ENCODE measurements at regions not wholly inside any gene's neighbourhood (a gene's known extent, or its start where the extent isn't known, plus 50 kb on each side); places are given as distances from the start of the nearest gene placed in this dataset.
"Not testable (repeated sequence)": the region's sequence is repeated elsewhere in the genome, so short reads cannot be mapped to it uniquely, and the experiment has no call there.

DNA sequence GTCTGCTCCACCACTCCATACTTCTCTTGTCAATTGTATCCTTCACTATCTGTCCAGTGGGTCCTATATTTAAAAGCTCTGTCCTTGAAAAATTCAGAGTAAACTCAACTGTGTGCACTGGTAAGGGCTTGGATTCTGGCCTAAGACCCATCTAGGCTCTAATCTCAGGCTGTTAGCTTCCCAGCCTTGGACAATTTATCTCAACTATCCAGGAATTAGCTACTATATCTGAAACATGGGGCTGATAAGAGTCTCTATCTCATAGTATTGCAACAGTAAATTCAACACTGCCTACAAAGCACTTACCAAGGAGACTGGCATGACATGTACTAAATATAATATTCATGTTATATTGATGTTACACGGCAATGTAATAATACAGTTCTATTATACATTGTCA, 303.4 kb downstream of the XPNPEP1 start:
- intact Hi-C loops (cut with micrococcal nuclease), result no loop called here
- H3K4me3 Mint-ChIP-seq, result no peak overlapping the region
- Histone ChIP-seq H3K36me3 (ENCODE audit: insufficient read depth, low read length) (no peaks in the 10 kb centered on the region), H3K4me3 (ENCODE audit: low read length in 2 of 2) (no peak overlapping the region), H3K27me3 (ENCODE audit: insufficient read depth, low read length) (no peaks in the 10 kb centered on the region), H3K9me3 (ENCODE audit: control insufficient read depth in 1 of 2, low read length in 2 of 2) (no peaks in the 10 kb centered on the region), H3K27ac (ENCODE audit: low read depth, low read length) (no peak overlapping the region), H3K4me1 (ENCODE audit: insufficient read depth, low read length) (no peaks in the 10 kb centered on the region)
- ChIA-PET CTCF (ENCODE audit: partially characterized antibody) (no interaction called here), POLR2A (ENCODE audit: partially characterized antibody) (no interaction called here)
- no peak overlapping the region for H3K27ac Mint-ChIP-seq
- no peaks in the 10 kb centered on the region for H3K4me1 Mint-ChIP-seq
- H3K36me3 Mint-ChIP-seq, result no peaks in the 10 kb centered on the region
- H3K27me3 Mint-ChIP-seq, result no peaks in the 10 kb centered on the region
- DNase-seq, result no peak
- peaks cover 0 to 2% (median 0%) of the 10 kb centered on the region in 8 donors for H3K9me3 Mint-ChIP-seq

DNA sequence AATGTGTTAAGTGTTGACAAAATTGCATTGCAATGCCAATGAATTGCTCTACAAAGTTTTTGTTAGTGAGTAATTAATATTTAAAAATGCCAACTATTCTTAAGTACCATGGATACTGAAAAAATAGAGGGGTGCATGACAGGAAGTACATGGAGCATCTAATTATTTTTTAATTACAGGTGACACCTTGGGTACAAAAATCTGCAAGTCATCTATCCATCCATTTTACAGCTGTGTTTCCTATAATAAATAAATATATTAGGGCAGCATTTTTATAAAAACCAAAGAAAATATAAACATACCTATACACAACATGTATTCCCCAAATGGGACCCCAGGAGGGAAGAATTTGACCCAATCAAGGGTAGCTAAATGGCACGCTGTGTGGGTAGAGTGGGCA, 304.6 kb downstream of the XPNPEP1 start:
- H3K27ac Mint-ChIP-seq, result no peak overlapping the region
- no peak for DNase-seq
- ChIA-PET POLR2A (ENCODE audit: partially characterized antibody) (no interaction called here), CTCF (ENCODE audit: partially characterized antibody) (no interaction called here)
- H3K36me3 Mint-ChIP-seq, result no peaks in the 10 kb centered on the region
- no peak overlapping the region for H3K4me3 Mint-ChIP-seq
- H3K4me3 ChIP-seq (ENCODE audit: low read length in 2 of 2), result no peak overlapping the region
- intact Hi-C loops (cut with micrococcal nuclease), result no loop called here
- no peaks in the 10 kb centered on the region for H3K4me1 ChIP-seq (ENCODE audit: insufficient read depth, low read length)
- H3K9me3 ChIP-seq (ENCODE audit: control insufficient read depth in 1 of 2, low read length in 2 of 2), result no peaks in the 10 kb centered on the region
- H3K27me3 ChIP-seq (ENCODE audit: insufficient read depth, low read length), result no peaks in the 10 kb centered on the region
- H3K4me1 Mint-ChIP-seq, result no peaks in the 10 kb centered on the region
- H3K27ac ChIP-seq (ENCODE audit: low read depth, low read length), result no peak overlapping the region
- H3K9me3 Mint-ChIP-seq, result peaks cover 0 to 5% (median under 1%) of the 10 kb centered on the region in 8 donors
- H3K36me3 ChIP-seq (ENCODE audit: insufficient read depth, low read length), result no peaks in the 10 kb centered on the region
- H3K27me3 Mint-ChIP-seq, result no peaks in the 10 kb centered on the region

- H3K4me3 Mint-ChIP-seq, result no peak overlapping the region
- H3K9me3 Mint-ChIP-seq, result peaks cover 0 to 6% (median under 1%) of the 10 kb centered on the region in 8 donors
- ChIA-PET CTCF (ENCODE audit: partially characterized antibody) (no interaction called here), POLR2A (ENCODE audit: partially characterized antibody) (no interaction called here)
- no peak overlapping the region for H3K27ac Mint-ChIP-seq
- H3K27me3 Mint-ChIP-seq, result no peaks in the 10 kb centered on the region
- Histone ChIP-seq H3K27me3 (ENCODE audit: insufficient read depth, low read length) (no peaks in the 10 kb centered on the region), H3K4me3 (ENCODE audit: low read length in 2 of 2) (no peak overlapping the region), H3K27ac (ENCODE audit: low read depth, low read length) (no peak overlapping the region), H3K4me1 (ENCODE audit: insufficient read depth, low read length) (no peaks in the 10 kb centered on the region), H3K9me3 (ENCODE audit: control insufficient read depth in 1 of 2, low read length in 2 of 2) (no peaks in the 10 kb centered on the region), H3K36me3 (ENCODE audit: insufficient read depth, low read length) (no peaks in the 10 kb centered on the region)
- no peaks in the 10 kb centered on the region for H3K4me1 Mint-ChIP-seq
- DNase-seq, result no peak
- no peaks in the 10 kb centered on the region for H3K36me3 Mint-ChIP-seq
- intact Hi-C loops (cut with micrococcal nuclease), result no loop called here
Measured at GRCh38 chr10:109618301-109618700, 305.0 kb downstream of the XPNPEP1 start.

- H3K27ac Mint-ChIP-seq, result no peak overlapping the region
- intact Hi-C loops (cut with micrococcal nuclease), result no loop called here
- H3K27me3 ChIP-seq (ENCODE audit: insufficient read depth, low read length), result no peaks in the 10 kb centered on the region
- no peaks in the 10 kb centered on the region for H3K4me1 ChIP-seq (ENCODE audit: insufficient read depth, low read length)
- no peak overlapping the region for H3K27ac ChIP-seq (ENCODE audit: low read depth, low read length)
- H3K36me3 ChIP-seq (ENCODE audit: insufficient read depth, low read length), result no peaks in the 10 kb centered on the region
- H3K27me3 Mint-ChIP-seq, result no peaks in the 10 kb centered on the region
- no peaks in the 10 kb centered on the region for H3K9me3 ChIP-seq (ENCODE audit: control insufficient read depth in 1 of 2, low read length in 2 of 2)
- ChIA-PET CTCF (ENCODE audit: partially characterized antibody) (interaction anchor here (0.7 kb wide), 1 partner anchor 9 kb away, joined by 4 read pairs; no protein-coding TSS in a partner anchor), POLR2A (ENCODE audit: partially characterized antibody) (no interaction called here)
- peaks cover 0 to 9% (median 3%) of the 10 kb centered on the region in 8 donors for H3K9me3 Mint-ChIP-seq
- no peak overlapping the region for H3K4me3 Mint-ChIP-seq
- DNase-seq, result no peak
- H3K4me1 Mint-ChIP-seq, result no peaks in the 10 kb centered on the region
- no peak overlapping the region for H3K4me3 ChIP-seq (ENCODE audit: low read length in 2 of 2)
- no peaks in the 10 kb centered on the region for H3K36me3 Mint-ChIP-seq
Measured at GRCh38 chr10:109616359-109616980, 306.8 kb downstream of the XPNPEP1 start.

- H3K36me3 ChIP-seq (ENCODE audit: insufficient read depth, low read length); H3K9me3 ChIP-seq (ENCODE audit: control insufficient read depth in 1 of 2, low read length in 2 of 2); H3K27ac Mint-ChIP-seq: not testable (repeated sequence)
Measured at GRCh38 chr10:109595356-109595755, 328.0 kb downstream of the XPNPEP1 start.

DNA sequence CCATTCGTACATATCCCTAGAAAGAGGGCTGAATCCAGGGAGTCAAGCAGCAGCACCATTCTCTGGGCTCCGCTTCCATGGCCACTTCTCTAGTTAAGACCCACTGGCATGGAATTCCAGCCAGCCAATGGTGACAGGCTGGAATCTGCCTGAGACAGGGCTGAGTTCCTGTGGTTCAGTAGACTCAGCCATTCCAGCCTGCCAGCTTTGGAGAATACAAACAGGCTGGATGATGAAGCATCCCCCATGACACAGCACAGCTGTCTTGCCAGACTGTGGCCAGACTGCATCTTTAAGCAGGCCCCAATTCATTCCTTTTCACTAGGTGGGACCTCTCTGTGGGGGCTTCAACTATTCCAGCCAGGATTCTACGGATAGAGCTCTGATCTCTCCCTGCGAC, 329.6 kb downstream of the XPNPEP1 start:
- POLR2A ChIA-PET (ENCODE audit: partially characterized antibody), result no interaction called here
- Mint-ChIP-seq H3K4me1 (no peaks in the 10 kb centered on the region), H3K36me3 (no peaks in the 10 kb centered on the region), H3K9me3 (peaks cover 0 to 10% (median 6%) of the 10 kb centered on the region in 8 donors), H3K27me3 (peaks cover 0 to 2% of the 10 kb centered on the region in 2 donors), H3K4me3 (no peak overlapping the region), H3K27ac (no peak overlapping the region)
- CTCF ChIA-PET (ENCODE audit: partially characterized antibody), result no interaction called here
- intact Hi-C loops (cut with micrococcal nuclease), result no loop called here
- H3K4me1 ChIP-seq (ENCODE audit: insufficient read depth, low read length), result no peaks in the 10 kb centered on the region
- no peak overlapping the region for H3K27ac ChIP-seq (ENCODE audit: low read depth, low read length)
- DNase-seq, result peak in 1 of 5 donors; percentile 37
- no peaks in the 10 kb centered on the region for H3K9me3 ChIP-seq (ENCODE audit: control insufficient read depth in 1 of 2, low read length in 2 of 2)
- H3K27me3 ChIP-seq (ENCODE audit: insufficient read depth, low read length), result no peaks in the 10 kb centered on the region
- H3K36me3 ChIP-seq (ENCODE audit: insufficient read depth, low read length), result no peaks in the 10 kb centered on the region
- no peak overlapping the region for H3K4me3 ChIP-seq (ENCODE audit: low read length in 2 of 2)

More at GRCh38 chr10:109595356-109595755, 328.0 kb downstream of the XPNPEP1 start:
- H3K4me3 Mint-ChIP-seq; H3K4me1 Mint-ChIP-seq; intact Hi-C loops (cut with micrococcal nuclease); H3K27ac ChIP-seq (ENCODE audit: low read depth, low read length); H3K9me3 Mint-ChIP-seq; H3K27me3 ChIP-seq (ENCODE audit: insufficient read depth, low read length); POLR2A ChIA-PET (ENCODE audit: partially characterized antibody); CTCF ChIA-PET (ENCODE audit: partially characterized antibody); DNase-seq; H3K36me3 Mint-ChIP-seq; H3K4me1 ChIP-seq (ENCODE audit: insufficient read depth, low read length); H3K4me3 ChIP-seq (ENCODE audit: low read length in 2 of 2); H3K27me3 Mint-ChIP-seq: not testable (repeated sequence)

DNA sequence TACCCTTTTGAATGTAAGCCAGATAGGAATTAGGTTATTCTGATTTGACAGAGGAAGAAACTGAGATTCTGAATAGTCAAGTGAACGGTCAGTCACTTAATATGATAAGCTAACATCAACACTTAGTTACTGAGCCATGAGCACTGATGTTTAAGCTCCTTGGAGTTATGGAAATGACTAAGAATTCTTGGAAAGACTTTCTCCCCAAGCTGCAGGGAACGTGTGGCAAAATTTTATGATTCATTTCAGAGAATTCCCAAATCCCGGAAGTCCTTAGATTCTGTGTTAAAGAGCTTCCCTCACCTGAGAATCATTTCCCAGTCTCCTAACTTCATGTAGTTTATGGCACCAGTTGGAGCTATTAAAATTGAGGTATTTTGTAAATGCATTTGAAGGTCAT, 330.9 kb downstream of the XPNPEP1 start:
- Mint-ChIP-seq H3K9me3 (peaks cover 0 to 6% (median 2%) of the 10 kb centered on the region in 8 donors), H3K36me3 (no peaks in the 10 kb centered on the region), H3K4me1 (no peaks in the 10 kb centered on the region), H3K4me3 (no peak overlapping the region), H3K27me3 (peaks cover 0 to 2% of the 10 kb centered on the region in 2 donors), H3K27ac (no peak overlapping the region)
- H3K36me3 ChIP-seq (ENCODE audit: insufficient read depth, low read length), result no peaks in the 10 kb centered on the region
- no peaks in the 10 kb centered on the region for H3K27me3 ChIP-seq (ENCODE audit: insufficient read depth, low read length)
- CTCF ChIA-PET (ENCODE audit: partially characterized antibody), result no interaction called here
- H3K4me1 ChIP-seq (ENCODE audit: insufficient read depth, low read length), result no peaks in the 10 kb centered on the region
- H3K9me3 ChIP-seq (ENCODE audit: control insufficient read depth in 1 of 2, low read length in 2 of 2), result no peaks in the 10 kb centered on the region
- intact Hi-C loops (cut with micrococcal nuclease), result no loop called here
- POLR2A ChIA-PET (ENCODE audit: partially characterized antibody), result no interaction called here
- no peak overlapping the region for H3K27ac ChIP-seq (ENCODE audit: low read depth, low read length)
- no peak for DNase-seq
- H3K4me3 ChIP-seq (ENCODE audit: low read length in 2 of 2), result no peak overlapping the region

DNA sequence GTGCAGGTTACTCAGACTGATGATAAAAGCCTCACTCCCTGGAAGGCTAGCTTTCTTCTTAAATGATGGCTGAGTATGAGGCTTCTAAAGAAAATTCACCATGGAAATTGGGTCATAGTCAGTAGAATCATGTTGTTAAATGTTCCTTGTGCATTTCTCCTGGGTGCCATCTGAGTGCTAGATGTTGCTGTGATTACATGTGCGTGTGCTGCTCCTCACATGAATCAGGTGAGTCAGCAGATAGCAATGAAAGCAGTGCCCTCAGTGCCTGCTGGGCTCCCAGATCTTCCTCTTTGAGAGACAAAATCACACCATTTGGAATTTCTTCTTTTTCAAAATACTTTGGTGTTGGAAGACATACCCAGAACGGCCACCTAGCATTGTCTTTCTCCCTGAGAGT, 331.7 kb downstream of the XPNPEP1 start:
- H3K36me3 ChIP-seq (ENCODE audit: insufficient read depth, low read length), result no peaks in the 10 kb centered on the region
- no peaks in the 10 kb centered on the region for H3K36me3 Mint-ChIP-seq
- H3K9me3 Mint-ChIP-seq, result peaks cover 0 to 6% (median 2%) of the 10 kb centered on the region in 8 donors
- peaks cover 0 to 2% of the 10 kb centered on the region in 2 donors for H3K27me3 Mint-ChIP-seq
- DNase-seq, result no peak
- ChIA-PET CTCF (ENCODE audit: partially characterized antibody) (no interaction called here), POLR2A (ENCODE audit: partially characterized antibody) (no interaction called here)
- no peak overlapping the region for H3K27ac Mint-ChIP-seq
- no peak overlapping the region for H3K27ac ChIP-seq (ENCODE audit: low read depth, low read length)
- no peaks in the 10 kb centered on the region for H3K27me3 ChIP-seq (ENCODE audit: insufficient read depth, low read length)
- H3K4me3 Mint-ChIP-seq, result no peak overlapping the region
- intact Hi-C loops (cut with micrococcal nuclease), result no loop called here
- no peak overlapping the region for H3K4me3 ChIP-seq (ENCODE audit: low read length in 2 of 2)
- H3K4me1 ChIP-seq (ENCODE audit: insufficient read depth, low read length), result no peaks in the 10 kb centered on the region
- H3K9me3 ChIP-seq (ENCODE audit: control insufficient read depth in 1 of 2, low read length in 2 of 2), result no peaks in the 10 kb centered on the region
- H3K4me1 Mint-ChIP-seq, result no peaks in the 10 kb centered on the region
